ENCODE measurements at regions not wholly inside any gene's neighbourhood (a gene's known extent, or its start where the extent isn't known, plus 50 kb on each side); places are given as distances from the start of the nearest gene placed in this dataset.

- Histone ChIP-seq H3K4me3 (ENCODE audit: insufficient read depth, low read depth, low read length) (no peak overlapping the region), H3K9me3 (ENCODE audit: control insufficient read depth, insufficient read depth, low read length) (peaks cover 3% of the 10 kb centered on the region; the same call in 1 of the 2 replicates), H3K18ac (ENCODE audit: low read depth, low read length) (no peak overlapping the region), H3K4me1 (ENCODE audit: control insufficient read depth, insufficient read depth, low read length) (no peaks in the 10 kb centered on the region), H2BK20ac (ENCODE audit: low read depth, low read length) (no peak overlapping the region), H3K14ac (replicated peaks; ENCODE audit: low read depth, low read length) (no peak overlapping the region), H3K9me1 (ENCODE audit: insufficient read depth, low read length) (no peaks in the 10 kb centered on the region), H3K4ac (ENCODE audit: low read depth, low read length) (no peak overlapping the region), H3K36me3 (ENCODE audit: control insufficient read depth, insufficient read depth, low read length) (no peaks in the 10 kb centered on the region), H4K91ac (ENCODE audit: insufficient read depth, low read depth, low read length) (no peak overlapping the region), H2AK5ac (ENCODE audit: low read depth, low read length) (no peak overlapping the region), H3K27ac (ENCODE audit: insufficient read depth, low read length) (no peak overlapping the region), H2BK5ac (ENCODE audit: low read depth, low read length, poor library complexity, severe bottlenecking) (no peak overlapping the region), H2AK9ac (replicated peaks; ENCODE audit: low read depth, low read length, poor library complexity) (no peak overlapping the region), H3K23ac (ENCODE audit: low read depth, low read length) (no peak overlapping the region), H3K9ac (ENCODE audit: low read depth, low read length) (no peak overlapping the region), H2BK15ac (ENCODE audit: low read depth, low read length) (no peak overlapping the region), H3K4me2 (ENCODE audit: low read depth, low read length) (no peak overlapping the region), H2BK120ac (ENCODE audit: low read depth, low read length) (no peak overlapping the region), H4K20me1 (ENCODE audit: insufficient read depth, low read length) (no peaks in the 10 kb centered on the region), H3K56ac (ENCODE audit: extremely low read depth, insufficient read depth, low read length) (no peak overlapping the region), H2AFZ (replicated peaks; ENCODE audit: low read length, poor library complexity) (no peak overlapping the region), H4K8ac (ENCODE audit: low read depth in 2 of 2, low read length in 2 of 2) (no peak overlapping the region), H3K27me3 (ENCODE audit: control insufficient read depth, insufficient read depth, low read length) (peaks cover 3% of the 10 kb centered on the region; the same call in 1 of the 2 replicates), H4K5ac (ENCODE audit: low read depth, low read length) (no peak overlapping the region), H3K79me1 (ENCODE audit: low read depth in 1 of 2, low read length in 2 of 2) (no peaks in the 10 kb centered on the region)
- in situ Hi-C loops (cut with MboI; ENCODE audit: low sequenced_read_pairs): no loop called here
- 75% methylated on average over 5 of the region's 9 CpGs; no CpG with 5 or more reads in 1 of the 2 experiments for WGBS, 2 experiments (ENCODE audit: extremely low coverage in 2 of 2, insufficient read length in 1 of 2)
- dilution Hi-C loops (cut with HindIII; ENCODE audit: low sequenced_read_pairs, unreplicated experiment): no loop called here
- DNase-seq (no peak), ATAC-seq (ENCODE audit: low read depth) (no peak)
- TF ChIP-seq MAZ (IDR thresholded peaks at IDR 0.05; ENCODE audit: borderline replicate concordance, low read depth, low read length) (no peak), POLR2A (IDR thresholded peaks at IDR 0.05; ENCODE audit: low read depth, low read length) (no peak), CTCF (conservative IDR thresholded peaks at IDR 0.05; ENCODE audit: low read depth, low read length) (no peak), MAFK (IDR thresholded peaks at IDR 0.05; ENCODE audit: low read depth, low read length) (no peak), FOS (IDR thresholded peaks at IDR 0.05; ENCODE audit: low read depth, low read length) (no peak), RAD21 (IDR thresholded peaks at IDR 0.05; ENCODE audit: low read length) (no peak), MXI1 (IDR thresholded peaks at IDR 0.05; ENCODE audit: borderline replicate concordance, low read depth, low read length) (no peak), SMC3 (IDR thresholded peaks at IDR 0.05; ENCODE audit: low read depth, low read length) (no peak), RCOR1 (IDR thresholded peaks at IDR 0.05; ENCODE audit: insufficient replicate concordance, low read length) (no peak), CHD1 (IDR thresholded peaks at IDR 0.05; ENCODE audit: low read depth, low read length) (no peak), NFE2L2 (IDR thresholded peaks at IDR 0.05; ENCODE audit: low read depth, low read length) (no peak), RFX5 (IDR thresholded peaks at IDR 0.05; ENCODE audit: low read depth, low read length) (no peak), CEBPB (IDR thresholded peaks at IDR 0.05; ENCODE audit: low read depth, low read length) (no peak), BHLHE40 (IDR thresholded peaks at IDR 0.05; ENCODE audit: low read depth, low read length) (no peak)
- TF ChIP-seq, protein P1, sequence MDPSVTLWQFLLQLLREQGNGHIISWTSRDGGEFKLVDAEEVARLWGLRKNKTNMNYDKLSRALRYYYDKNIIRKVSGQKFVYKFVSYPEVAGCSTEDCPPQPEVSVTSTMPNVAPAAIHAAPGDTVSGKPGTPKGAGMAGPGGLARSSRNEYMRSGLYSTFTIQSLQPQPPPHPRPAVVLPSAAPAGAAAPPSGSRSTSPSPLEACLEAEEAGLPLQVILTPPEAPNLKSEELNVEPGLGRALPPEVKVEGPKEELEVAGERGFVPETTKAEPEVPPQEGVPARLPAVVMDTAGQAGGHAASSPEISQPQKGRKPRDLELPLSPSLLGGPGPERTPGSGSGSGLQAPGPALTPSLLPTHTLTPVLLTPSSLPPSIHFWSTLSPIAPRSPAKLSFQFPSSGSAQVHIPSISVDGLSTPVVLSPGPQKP (IDR thresholded peaks at IDR 0.05; ENCODE audit: borderline replicate concordance, low read depth, low read length): no peak
- TF ChIP-seq, protein P2, sequence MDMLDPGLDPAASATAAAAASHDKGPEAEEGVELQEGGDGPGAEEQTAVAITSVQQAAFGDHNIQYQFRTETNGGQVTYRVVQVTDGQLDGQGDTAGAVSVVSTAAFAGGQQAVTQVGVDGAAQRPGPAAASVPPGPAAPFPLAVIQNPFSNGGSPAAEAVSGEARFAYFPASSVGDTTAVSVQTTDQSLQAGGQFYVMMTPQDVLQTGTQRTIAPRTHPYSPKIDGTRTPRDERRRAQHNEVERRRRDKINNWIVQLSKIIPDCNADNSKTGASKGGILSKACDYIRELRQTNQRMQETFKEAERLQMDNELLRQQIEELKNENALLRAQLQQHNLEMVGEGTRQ (IDR thresholded peaks at IDR 0.05; ENCODE audit: low read depth, low read length): no peak
- ChIA-PET POLR2A (ENCODE audit: unreplicated experiment) (no interaction called here), CTCF (no interaction called here)
- no TSS peak for BruUV-seq (replicated peaks)
- intact Hi-C loops (cut with micrococcal nuclease): no loop called here
Observed at GRCh38 chr14:101490771-101491170, 70.5 kb upstream of the DIO3 start.
